Lower leg skin (tissue), 4 donors: ENCODE measurements at regions not wholly inside any gene's neighbourhood (a gene's known extent, or its start where the extent isn't known, plus 50 kb on each side); places are given as distances from the start of the nearest gene placed in this dataset.

Experiments
- DNase-seq, 2 donors: peaks; one replicate each; pipeline ENCODE4 v3.0.0-alpha.2; 2019; ENCODE audit warnings: low spot score in 2 of 2
- H3K4me3 ChIP-seq: fragments of 200-600 bp; sonication (generic); 2 replicates; pipeline ENCODE4 v1.5.1; 2017; ENCODE audit warnings: mild to moderate bottlenecking, low read depth; ENCODE audit not compliant: poor library complexity, severe bottlenecking
- POLR2A ChIP-seq, 2 donors: fragments of 450-650 bp; IDR thresholded peaks; one replicate each; pipeline ENCODE4 v1.6.1; 2016 to 2017; ENCODE audit warnings: antibody characterized with exemption in 2 of 2, mild to moderate bottlenecking in 1 of 2, moderate library complexity in 1 of 2
- WGBS, 2 donors: methylation state at CpG; one replicate each; pipeline ENCODE4 v1.1.5; 2018; 5-methylcytosine and 5-hydroxymethylcytosine counted together
- intact Hi-C: fragments of 100-400 bp; cut with DNase I; formaldehyde crosslinking; loops from one replicate; pipeline ENCODE4 v1.15.0; 2023; ENCODE audit warnings: low total_unique reads
- TF ChIP-seq, protein P1 (sequence below), 3 donors: fragments of 450-650 bp; IDR thresholded peaks; one replicate each; pipeline ENCODE4 v1.5.1; 2016; ENCODE audit warnings: antibody characterized with exemption in 3 of 3, mild to moderate bottlenecking in 3 of 3, moderate library complexity in 2 of 3

DNA sequence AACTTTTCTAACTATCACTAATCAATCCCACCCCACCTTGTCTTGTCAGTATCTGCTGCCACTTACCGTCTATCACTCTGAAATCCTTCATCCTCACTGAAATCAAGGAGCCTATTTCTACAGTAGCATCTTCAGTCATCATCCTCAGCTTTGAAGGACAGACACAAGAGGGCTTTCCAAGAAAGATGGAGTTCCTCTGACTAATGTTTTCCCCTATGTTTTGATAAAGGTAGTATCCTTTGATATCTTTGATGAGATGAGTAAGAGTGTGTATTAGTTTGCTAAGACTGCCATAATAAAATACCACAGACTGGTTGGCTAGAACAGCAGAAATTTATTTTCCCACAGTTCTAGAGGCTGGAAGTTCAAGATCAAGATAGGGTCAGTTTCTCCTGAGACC lies 101.8 kb upstream of the VAV3 start:
- DNase-seq, result no peak
- 98 to 100% methylated on average over 1 of the region's 1 CpG for WGBS, 2 donors
- TF ChIP-seq POLR2A (IDR thresholded peaks at IDR 0.05), result no peak
- TF ChIP-seq, protein P1, sequence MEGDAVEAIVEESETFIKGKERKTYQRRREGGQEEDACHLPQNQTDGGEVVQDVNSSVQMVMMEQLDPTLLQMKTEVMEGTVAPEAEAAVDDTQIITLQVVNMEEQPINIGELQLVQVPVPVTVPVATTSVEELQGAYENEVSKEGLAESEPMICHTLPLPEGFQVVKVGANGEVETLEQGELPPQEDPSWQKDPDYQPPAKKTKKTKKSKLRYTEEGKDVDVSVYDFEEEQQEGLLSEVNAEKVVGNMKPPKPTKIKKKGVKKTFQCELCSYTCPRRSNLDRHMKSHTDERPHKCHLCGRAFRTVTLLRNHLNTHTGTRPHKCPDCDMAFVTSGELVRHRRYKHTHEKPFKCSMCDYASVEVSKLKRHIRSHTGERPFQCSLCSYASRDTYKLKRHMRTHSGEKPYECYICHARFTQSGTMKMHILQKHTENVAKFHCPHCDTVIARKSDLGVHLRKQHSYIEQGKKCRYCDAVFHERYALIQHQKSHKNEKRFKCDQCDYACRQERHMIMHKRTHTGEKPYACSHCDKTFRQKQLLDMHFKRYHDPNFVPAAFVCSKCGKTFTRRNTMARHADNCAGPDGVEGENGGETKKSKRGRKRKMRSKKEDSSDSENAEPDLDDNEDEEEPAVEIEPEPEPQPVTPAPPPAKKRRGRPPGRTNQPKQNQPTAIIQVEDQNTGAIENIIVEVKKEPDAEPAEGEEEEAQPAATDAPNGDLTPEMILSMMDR (IDR thresholded peaks at IDR 0.05), result no peak
- H3K4me3 ChIP-seq, result no peak overlapping the region
- intact Hi-C loops, result no loop called here

DNA sequence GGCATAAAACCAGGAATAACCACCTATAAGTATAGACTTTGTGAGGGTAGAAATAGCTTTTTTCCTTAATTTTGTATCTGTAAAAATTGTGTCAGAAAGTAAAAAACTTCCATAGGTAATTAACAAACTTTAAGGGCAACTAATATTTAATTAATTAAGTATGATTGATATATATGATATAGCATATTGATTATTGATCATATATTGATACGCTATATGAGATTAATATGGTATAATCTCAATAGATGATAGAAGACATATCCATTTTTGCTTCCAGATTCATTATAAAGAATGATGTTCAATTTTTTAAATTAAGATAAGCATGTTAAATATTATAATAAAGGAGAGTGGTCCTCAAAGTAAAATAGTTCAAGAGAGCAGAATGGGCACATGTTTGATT lies 99.3 kb upstream of the VAV3 start:
- WGBS, 2 donors, result 48 to 100% methylated on average over 1 of the region's 1 CpG
- no peak overlapping the region for H3K4me3 ChIP-seq
- TF ChIP-seq, protein P1 (IDR thresholded peaks at IDR 0.05), result no peak
- TF ChIP-seq POLR2A (IDR thresholded peaks at IDR 0.05), result no peak
- intact Hi-C loops, result no loop called here
- DNase-seq, result no peak

DNA sequence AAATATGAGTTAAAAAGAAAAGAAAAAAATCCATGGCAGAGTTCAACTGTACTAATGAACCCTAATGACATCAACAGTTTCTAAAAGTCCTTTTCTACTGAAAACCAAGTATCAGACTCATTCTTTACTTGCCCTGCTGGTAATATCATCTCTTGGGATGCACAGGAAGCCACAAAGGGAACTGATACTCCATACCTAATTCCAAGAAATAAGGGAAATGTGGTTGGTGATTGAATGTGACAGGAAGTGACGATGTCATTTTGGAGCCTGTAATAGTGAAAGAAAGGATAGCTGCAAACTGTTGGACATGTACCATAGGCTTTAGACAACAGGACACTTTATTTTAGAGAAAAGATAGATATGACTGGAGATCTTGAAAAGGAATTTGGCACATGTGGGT lies 98.7 kb upstream of the VAV3 start:
- TF ChIP-seq, protein P1 (IDR thresholded peaks at IDR 0.05), result no peak
- no peak for TF ChIP-seq POLR2A (IDR thresholded peaks at IDR 0.05)
- intact Hi-C loops, result no loop called here
- no peak for DNase-seq
- no peak overlapping the region for H3K4me3 ChIP-seq
- 87 to 89% methylated on average over 1 of the region's 1 CpG for WGBS, 2 donors

DNA sequence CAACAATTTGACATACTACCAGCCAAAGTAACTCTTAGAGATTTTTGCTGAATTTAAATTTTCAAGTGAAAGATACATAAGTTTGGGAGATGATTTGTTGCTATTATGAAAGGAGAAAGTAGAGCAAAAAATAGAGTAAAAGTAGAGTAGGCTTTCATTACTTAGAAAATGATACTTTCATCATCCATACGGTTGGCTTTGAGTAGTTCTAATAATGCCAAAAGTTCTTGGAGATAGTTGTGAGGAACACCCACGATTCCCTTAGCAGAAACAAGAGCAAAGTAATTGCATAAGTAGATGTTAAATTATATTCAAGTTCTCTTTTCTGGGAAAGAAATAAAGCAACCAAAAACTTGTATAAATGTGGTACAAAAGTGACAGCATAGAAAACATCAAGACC lies 95.0 kb upstream of the VAV3 start:
- intact Hi-C loops, result no loop called here
- no peak overlapping the region for H3K4me3 ChIP-seq
- no peak for DNase-seq
- 6 to 16% methylated on average over 2 of the region's 2 CpGs for WGBS, 2 donors
- no peak for TF ChIP-seq POLR2A (IDR thresholded peaks at IDR 0.05)
- TF ChIP-seq, protein P1 (IDR thresholded peaks at IDR 0.05), result no peak

DNA sequence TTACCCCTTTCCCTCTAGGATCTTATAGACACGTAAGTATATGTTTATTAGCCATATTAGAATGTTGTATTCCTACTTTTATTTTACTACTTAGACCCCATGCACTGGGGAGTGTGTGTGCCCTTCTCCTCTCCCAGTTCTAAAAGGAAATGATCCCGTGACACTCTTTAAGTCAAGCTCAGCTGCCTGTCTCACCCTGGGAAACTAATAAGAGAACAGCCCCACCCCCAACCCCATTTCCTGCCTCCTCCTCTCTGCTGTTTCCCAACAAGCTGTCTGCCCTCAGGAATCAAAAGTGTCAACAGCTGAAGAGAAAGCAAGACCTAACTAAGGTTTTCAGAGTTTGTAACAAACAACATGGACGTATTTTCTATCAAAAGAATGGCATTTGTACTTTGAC lies 92.6 kb upstream of the VAV3 start:
- intact Hi-C loops, result no loop called here
- TF ChIP-seq, protein P1 (IDR thresholded peaks at IDR 0.05), result no peak
- TF ChIP-seq POLR2A (IDR thresholded peaks at IDR 0.05), result no peak

DNA sequence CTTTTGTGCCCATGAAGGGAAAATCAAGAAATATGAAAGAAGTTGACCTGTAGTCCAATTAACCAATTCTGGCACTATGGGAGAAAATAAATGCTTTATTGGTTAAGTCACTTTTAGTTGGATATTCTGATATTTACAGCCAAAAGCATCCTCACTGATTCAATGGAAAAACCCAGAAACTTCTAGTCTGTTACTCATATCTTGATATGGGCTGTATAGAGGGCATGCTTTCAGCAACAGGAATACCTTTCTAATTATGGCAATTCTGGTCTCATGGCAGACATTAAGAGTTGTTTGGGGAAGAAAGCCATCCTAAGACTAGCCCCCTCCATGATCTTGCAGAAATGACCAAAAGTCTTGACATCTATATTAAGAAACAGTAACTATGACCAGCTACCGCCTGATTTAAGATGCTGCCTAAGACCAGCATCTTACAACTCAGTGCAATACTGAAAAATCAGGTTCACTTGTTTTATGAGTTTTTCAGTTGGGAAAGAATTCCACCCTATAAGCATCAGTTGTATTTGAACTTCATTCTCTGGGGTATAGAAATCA lies 91.5 kb upstream of the VAV3 start:
- 88 to 95% methylated on average over 1 of the region's 1 CpG for WGBS, 2 donors
- TF ChIP-seq, protein P1 (IDR thresholded peaks at IDR 0.05), result no peak
- TF ChIP-seq POLR2A (IDR thresholded peaks at IDR 0.05), result no peak
- H3K4me3 ChIP-seq, result no peak overlapping the region
- DNase-seq, result no peak
- intact Hi-C loops, result no loop called here

More for the DNA sequence above, 92.6 kb upstream of the VAV3 start:
- WGBS, 2 donors, result 54 to 62% methylated on average over 3 of the region's 3 CpGs
- no peak overlapping the region for H3K4me3 ChIP-seq
- peak; percentile 80 to 91 for DNase-seq
